Stimulated activated CD8-positive, alpha-beta memory T cell treated with anti-CD3 and anti-CD28 coated beads, Interleukin-2, amount 100 ng/mL, for 48 hours (primary cell): ENCODE measurements at regions not wholly inside any gene's neighbourhood (a gene's known extent, or its start where the extent isn't known, plus 50 kb on each side); places are given as distances from the start of the nearest gene placed in this dataset.
"Not testable (repeated sequence)": the region's sequence is repeated elsewhere in the genome, so short reads cannot be mapped to it uniquely, and the experiment has no call there.

Source experiments
- DNase-seq, 2 donors: peaks; one replicate each; pipeline ENCODE4 v3.0.0-alpha.2; 2020; ENCODE audit warnings: low read depth in 2 of 2

- DNase-seq: no peak
These were observed 381.5 kb upstream of the PRKX start for GRCh38 chrX:4094926-4095325.

GRCh38 chrX:4091046-4091760, 377.8 kb upstream of the PRKX start:
- no peak for DNase-seq

DNA sequence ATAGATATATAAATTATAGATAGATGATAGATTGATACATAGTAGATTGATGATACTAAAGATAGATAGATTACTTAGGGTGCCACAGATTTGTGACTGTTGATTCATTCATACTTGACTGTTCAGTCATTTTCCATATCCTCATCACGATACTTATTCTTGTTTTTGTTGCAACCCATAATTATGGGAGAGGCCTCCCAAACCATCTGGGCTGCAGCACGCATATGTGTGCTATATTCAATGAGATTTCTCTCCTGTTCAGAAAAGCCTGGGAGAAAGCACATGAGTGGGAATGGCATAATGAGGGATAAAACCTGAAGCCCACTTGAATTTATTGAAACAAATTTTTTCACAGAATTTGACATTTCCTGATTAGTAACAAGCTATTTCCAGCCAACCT, 346.4 kb upstream of the PRKX start:
- no peak for DNase-seq

DNA sequence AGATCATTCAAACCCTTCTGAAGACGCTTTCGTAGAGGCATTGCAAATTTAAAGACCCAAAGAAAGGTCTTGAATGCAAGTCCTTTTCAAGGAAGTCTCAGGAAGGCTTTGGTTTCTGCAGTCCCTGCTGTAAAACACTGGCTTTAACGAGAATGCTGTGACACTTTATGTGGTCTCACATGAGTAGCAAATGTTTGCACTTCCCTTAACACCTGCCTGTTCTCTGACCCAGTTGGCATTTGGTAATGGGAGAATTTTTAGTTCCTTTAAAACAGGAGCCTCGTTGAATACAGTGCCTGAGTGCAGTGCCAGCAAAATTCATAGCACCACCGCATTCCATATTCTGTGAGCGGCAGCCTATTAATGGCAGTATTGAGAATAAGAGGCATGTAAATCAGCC, 330.5 kb upstream of the PRKX start:
- no peak for DNase-seq

DNA sequence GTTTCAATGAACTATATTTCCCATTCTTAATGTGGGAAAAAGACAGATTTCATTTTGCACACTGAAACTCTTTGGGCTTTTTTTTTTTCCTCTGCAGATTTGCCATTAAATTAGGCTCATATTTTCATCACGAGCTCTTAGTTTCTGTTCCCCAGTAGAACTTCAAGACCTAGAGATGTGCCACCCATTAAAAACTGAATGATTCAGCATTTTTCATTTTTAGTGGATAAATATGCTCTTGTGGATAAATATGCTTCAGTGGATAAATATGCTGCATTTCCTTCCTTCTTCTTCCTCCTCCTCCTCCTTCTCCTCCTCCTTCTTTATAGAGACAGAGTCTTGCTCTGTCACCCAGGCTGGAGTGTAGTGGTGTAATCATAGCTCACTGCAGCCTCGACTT, 322.4 kb upstream of the PRKX start:
- no peak for DNase-seq

- DNase-seq: no peak
These were observed 314.7 kb upstream of the PRKX start for GRCh38 chrX:4028151-4028550.

DNA sequence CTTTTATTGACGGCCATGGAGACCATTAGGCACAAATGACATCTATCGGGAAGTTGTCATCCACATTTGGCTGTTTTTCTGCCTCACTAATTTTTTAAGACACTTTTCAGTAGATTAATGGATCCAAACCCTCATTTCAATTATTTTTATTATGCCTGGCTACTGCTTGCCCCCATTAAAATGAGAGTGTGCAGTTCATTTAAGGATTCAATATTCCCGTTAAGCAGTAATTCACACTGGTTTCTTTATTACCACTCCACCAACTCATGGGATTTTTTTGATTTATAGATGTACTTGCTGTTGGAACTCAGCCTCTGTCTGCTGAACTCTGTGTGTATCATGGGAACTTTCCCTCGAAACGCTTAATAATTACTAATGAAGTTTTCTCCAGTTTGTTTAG, 291.8 kb upstream of the PRKX start:
- DNase-seq: no peak

GRCh38 chrX:4004822-4005221, 291.4 kb upstream of the PRKX start:
- DNase-seq: no peak

GRCh38 chrX:3994315-3994714, 280.9 kb upstream of the PRKX start:
- no peak for DNase-seq

GRCh38 chrX:3990569-3990968, 277.1 kb upstream of the PRKX start:
- DNase-seq: no peak

- not testable (repeated sequence) for DNase-seq
These were observed 258.8 kb upstream of the PRKX start for GRCh38 chrX:3972104-3972858.

GRCh38 chrX:3968749-3969148, 255.3 kb upstream of the PRKX start:
- DNase-seq: no peak

DNA sequence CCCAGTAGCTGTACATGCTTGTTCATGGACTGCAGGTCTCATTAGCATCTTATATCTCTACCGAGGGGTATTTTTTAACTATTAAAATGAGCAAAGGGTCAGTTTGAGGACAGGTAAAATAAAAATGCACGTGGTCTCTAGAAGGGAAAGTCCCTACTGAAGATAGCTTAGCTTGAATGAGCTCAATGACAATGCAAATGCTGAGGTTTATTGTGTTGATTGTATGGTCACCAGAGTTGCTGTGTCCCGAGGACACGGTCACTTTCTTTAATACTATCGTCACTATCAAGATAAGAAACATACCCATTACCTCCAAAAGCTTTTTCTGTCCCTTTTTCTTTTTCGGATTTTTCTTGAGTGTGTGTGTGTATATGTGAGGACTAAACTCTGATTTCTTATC, 250.5 kb upstream of the PRKX start:
- no peak for DNase-seq

- no peak for DNase-seq
These were observed 249.3 kb upstream of the PRKX start for GRCh38 chrX:3962511-3963311.

- no peak for DNase-seq
These were observed 247.5 kb upstream of the PRKX start for GRCh38 chrX:3960952-3961351.

DNA sequence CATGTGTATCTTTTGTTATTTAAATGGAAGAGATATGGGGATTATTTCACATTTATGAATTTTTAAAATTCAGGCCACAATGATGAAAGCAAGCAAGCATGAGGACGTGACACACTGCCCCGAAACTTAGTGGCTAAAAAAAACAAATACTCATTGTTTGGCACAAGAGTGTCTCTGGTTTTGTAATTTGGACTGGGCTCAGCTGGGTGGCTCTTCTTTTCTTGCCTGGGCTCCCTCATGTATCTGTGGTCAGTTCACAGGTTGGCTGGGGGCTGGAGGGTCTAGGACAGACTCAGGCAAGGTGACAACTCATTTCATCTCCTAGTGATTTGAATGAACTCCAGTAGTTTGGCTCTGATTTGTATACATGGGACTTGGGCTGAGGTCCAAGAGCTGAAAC, 238.4 kb upstream of the PRKX start:
- DNase-seq: no peak

DNA sequence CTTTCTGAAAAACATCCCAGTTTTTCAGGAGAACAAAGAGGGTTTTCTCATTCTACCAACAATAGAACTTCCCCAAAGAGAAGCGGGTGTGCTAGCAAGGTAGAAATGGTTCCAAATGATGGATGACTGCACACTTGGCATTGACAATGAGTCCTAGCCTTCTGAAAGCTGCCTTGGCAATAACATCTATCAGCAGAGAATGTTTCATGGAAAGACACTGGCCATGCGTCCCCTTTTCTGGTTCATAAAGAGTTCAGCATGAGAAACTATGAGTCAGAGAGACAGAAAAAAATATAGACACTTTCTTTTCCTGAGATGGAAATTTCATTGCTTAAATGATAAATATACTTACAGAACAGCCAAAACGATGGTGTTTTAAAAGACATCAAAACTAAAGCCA, 236.9 kb upstream of the PRKX start:
- no peak for DNase-seq

GRCh38 chrX:3943965-3944364, 230.5 kb upstream of the PRKX start:
- no peak for DNase-seq

- DNase-seq: no peak
These were observed 226.7 kb upstream of the PRKX start for GRCh38 chrX:3940000-3940610.

- no peak for DNase-seq
These were observed 225.1 kb upstream of the PRKX start for GRCh38 chrX:3938587-3938986.

GRCh38 chrX:3935196-3935595, 221.7 kb upstream of the PRKX start:
- DNase-seq: not testable (repeated sequence)

DNA sequence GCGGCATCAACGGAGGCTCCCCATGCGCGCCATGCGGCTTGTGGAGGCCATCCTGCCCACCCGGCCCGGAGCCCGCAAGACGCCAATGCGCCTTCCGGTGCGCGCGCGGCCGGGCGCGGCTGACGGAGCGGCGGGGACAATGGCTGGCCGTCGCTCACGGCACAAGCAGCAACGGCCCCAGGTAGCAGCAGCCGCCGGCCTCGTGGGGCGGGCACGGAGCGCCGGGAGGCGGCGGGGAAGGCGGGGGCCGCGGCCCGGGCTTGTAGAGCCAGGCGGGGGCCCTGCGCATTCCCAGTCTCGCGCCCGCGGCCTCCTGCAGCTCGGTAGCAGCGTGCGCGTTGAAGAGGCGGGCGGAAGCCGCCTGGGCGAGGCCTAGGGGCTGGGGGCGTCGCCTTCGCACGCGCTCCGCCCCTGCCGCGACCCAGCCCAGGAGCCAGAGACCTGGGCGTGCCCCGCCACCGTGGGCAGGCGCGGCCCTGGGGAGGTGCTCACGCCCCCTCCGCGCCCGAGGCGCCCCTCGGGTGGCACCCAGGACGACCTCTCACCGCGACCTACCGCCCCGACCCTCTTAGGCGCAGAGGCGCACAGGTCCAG, 207.1 kb upstream of the PRKX start:
- DNase-seq: not testable (repeated sequence)
